Fibroblast of skin of right biceps (primary cell): ENCODE measurements at regions not wholly inside any gene's neighbourhood (a gene's known extent, or its start where the extent isn't known, plus 50 kb on each side); places are given as distances from the start of the nearest gene placed in this dataset.

Experiments used
- DNase-seq: peaks from one replicate; pipeline ENCODE4 v3.0.0-alpha.2; 2013

- DNase-seq = no peak
These were observed 276.9 kb upstream of the RUNX1 start for GRCh38 chr21:35325953-35326352.

- peak; percentile 90 for DNase-seq
These were observed 275.5 kb upstream of the RUNX1 start for GRCh38 chr21:35324372-35325220.

GRCh38 chr21:35323947-35324346 is 274.8 kb upstream of the RUNX1 start:
- DNase-seq = no peak

GRCh38 chr21:35321322-35322200 is 272.5 kb upstream of the RUNX1 start:
- DNase-seq = no peak

- no peak for DNase-seq
These were observed 270.7 kb upstream of the RUNX1 start for GRCh38 chr21:35319684-35320283.

- DNase-seq = peak; percentile 44
These were observed 267.8 kb upstream of the RUNX1 start for GRCh38 chr21:35316933-35317332.

- DNase-seq = no peak
These were observed 267.4 kb upstream of the RUNX1 start for GRCh38 chr21:35316456-35316855.

GRCh38 chr21:35314857-35315582 is 265.9 kb upstream of the RUNX1 start:
- no peak for DNase-seq

GRCh38 chr21:35311985-35312384 is 262.9 kb upstream of the RUNX1 start:
- DNase-seq = no peak

GRCh38 chr21:35309316-35309715 is 260.2 kb upstream of the RUNX1 start:
- no peak for DNase-seq

- DNase-seq = peak; percentile 97
These were observed 254.0 kb upstream of the RUNX1 start for GRCh38 chr21:35303085-35303484.

GRCh38 chr21:35298757-35299156 is 249.7 kb upstream of the RUNX1 start:
- no peak for DNase-seq

GRCh38 chr21:35297665-35298064 is 248.6 kb upstream of the RUNX1 start:
- DNase-seq = no peak

- DNase-seq = no peak
These were observed 245.3 kb upstream of the RUNX1 start for GRCh38 chr21:35294231-35294898.

GRCh38 chr21:35291973-35292627 is 243.0 kb upstream of the RUNX1 start:
- DNase-seq = peak; percentile 69

- no peak for DNase-seq
These were observed 241.9 kb upstream of the RUNX1 start for GRCh38 chr21:35291034-35291433.

GRCh38 chr21:35288238-35288637 is 239.1 kb upstream of the RUNX1 start:
- no peak for DNase-seq

GRCh38 chr21:35284199-35284598 is 235.1 kb upstream of the RUNX1 start:
- no peak for DNase-seq

GRCh38 chr21:35282944-35283343 is 233.8 kb upstream of the RUNX1 start:
- DNase-seq = no peak

GRCh38 chr21:35281956-35282355 is 232.9 kb upstream of the RUNX1 start:
- DNase-seq = no peak

- no peak for DNase-seq
These were observed 231.1 kb upstream of the RUNX1 start for GRCh38 chr21:35280231-35280630.

- peak; percentile 24 for DNase-seq
These were observed 226.7 kb upstream of the RUNX1 start for GRCh38 chr21:35275776-35276175.
